Testis (tissue), 2 donors: ENCODE measurements at regions not wholly inside any gene's neighbourhood (a gene's known extent, or its start where the extent isn't known, plus 50 kb on each side); places are given as distances from the start of the nearest gene placed in this dataset.

ENCODE experiments used
- DNase-seq: peaks from one replicate; pipeline ENCODE4 v3.0.0-alpha.2; 2019
- H3K27ac ChIP-seq, 2 donors: fragments of 200-600 bp; sonication (generic); one replicate each; pipeline ENCODE4 v1.5.1; 2019
- H3K27me3 ChIP-seq: fragments of 200-600 bp; sonication (generic); one replicate; pipeline ENCODE4 v1.5.1; 2019
- H3K36me3 ChIP-seq: fragments of 200-600 bp; sonication (generic); one replicate; pipeline ENCODE4 v1.5.1; 2017; ENCODE audit warnings: low read depth; ENCODE audit errors: missing control alignments
- H3K4me1 ChIP-seq: fragments of 200-600 bp; sonication (generic); one replicate; pipeline ENCODE4 v1.5.1; 2019
- H3K4me3 ChIP-seq, 2 donors: fragments of 200-600 bp; sonication (generic); one replicate each; pipeline ENCODE4 v1.5.1; 2017 to 2019
- H3K9me3 ChIP-seq: fragments of 200-600 bp; sonication (generic); one replicate; pipeline ENCODE4 v1.5.1; 2017
- POLR2A ChIP-seq: fragments of 450-650 bp; IDR thresholded peaks from one replicate; pipeline ENCODE4 v1.6.1; 2017; ENCODE audit warnings: antibody characterized with exemption, mild to moderate bottlenecking, moderate library complexity
- WGBS, 2 donors: methylation state at CpG; one replicate each; pipeline ENCODE4 v1.1.5; 2018; 5-methylcytosine and 5-hydroxymethylcytosine counted together
- intact Hi-C: fragments of 100-400 bp; cut with DNase I; formaldehyde crosslinking; loops from one replicate; pipeline ENCODE4 v1.15.1; 2023; ENCODE audit warnings: low total_unique reads
- TF ChIP-seq, protein P1 (sequence below), 3 experiments: fragments of 450-650 bp in 2 of 3; fragments of 200-600 bp in 1 of 3; sonication (generic) in 1 of 3; IDR thresholded peaks; one replicate each; pipeline ENCODE4 v1.5.1; 2016 to 2019; ENCODE audit warnings: antibody characterized with exemption in 3 of 3, mild to moderate bottlenecking in 2 of 3, moderate library complexity in 1 of 3

DNA sequence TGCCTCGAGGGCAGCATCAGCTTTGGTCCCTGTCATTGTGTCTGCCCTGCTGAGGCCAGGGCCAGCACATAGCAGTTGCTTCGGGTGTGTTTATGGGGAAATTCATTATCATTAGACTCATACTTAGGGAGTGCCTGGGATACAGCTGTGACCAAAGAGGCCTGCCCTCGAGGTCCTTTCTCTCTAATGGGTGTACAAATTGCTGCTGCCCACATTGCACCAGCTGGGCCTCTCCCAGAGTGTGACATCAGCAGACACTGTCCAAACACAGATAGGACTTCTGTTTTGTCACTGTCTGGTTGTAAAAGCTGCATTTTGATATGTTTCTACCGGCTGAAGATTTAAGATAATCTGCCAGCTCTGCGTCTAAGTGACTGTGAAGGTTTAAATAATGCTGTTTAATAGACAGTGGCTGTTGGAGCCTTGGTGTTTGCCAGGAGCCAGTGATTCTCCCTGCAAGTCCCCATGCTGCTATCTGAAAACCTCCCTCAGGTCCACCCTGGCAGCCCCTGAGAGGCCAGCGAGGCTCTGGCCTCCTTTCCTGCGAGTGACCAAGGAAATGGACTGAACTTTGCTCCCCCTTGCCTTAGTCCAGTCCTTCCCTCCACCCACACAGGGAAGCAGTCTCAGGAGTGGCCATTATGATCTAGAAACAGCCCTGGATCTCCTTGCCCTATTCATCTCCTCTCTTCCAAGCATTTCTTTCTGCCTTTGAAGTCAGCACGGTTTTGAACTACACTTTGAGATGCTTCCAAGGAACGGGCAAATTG is 505.2 kb downstream of the TBC1D22A start:
- intact Hi-C loops, result no loop called here

DNA sequence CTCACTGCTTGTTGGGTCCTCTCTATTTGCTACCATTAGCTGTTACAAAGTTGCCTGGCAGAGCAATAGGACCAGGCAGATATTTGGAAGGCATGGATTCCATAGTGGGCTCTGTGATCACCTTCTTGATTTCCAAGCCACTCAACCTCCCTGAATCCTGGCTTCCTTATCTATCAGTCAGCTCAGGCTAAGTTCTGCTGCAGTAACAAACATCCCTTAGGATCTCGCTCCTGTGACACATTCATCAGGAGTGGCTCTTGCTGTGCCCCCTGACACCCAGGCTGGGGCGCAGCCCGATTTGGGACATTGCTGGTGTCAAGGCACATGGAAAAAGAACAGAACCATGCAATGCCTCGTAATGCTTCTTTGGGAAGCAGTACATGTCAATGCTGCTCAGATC is 503.9 kb downstream of the TBC1D22A start:
- intact Hi-C loops, result no loop called here
- WGBS, 2 donors, result 95 to 97% methylated on average over 4 of the region's 4 CpGs
- H3K4me1 ChIP-seq, result peaks cover 4% of the 10 kb centered on the region
- no peak overlapping the region for H3K4me3 ChIP-seq
- no peaks in the 10 kb centered on the region for H3K27me3 ChIP-seq
- H3K27ac ChIP-seq, result no peak overlapping the region
- H3K36me3 ChIP-seq, result no peaks in the 10 kb centered on the region
- DNase-seq, result no peak
- no peak for TF ChIP-seq POLR2A
- TF ChIP-seq, protein P1, sequence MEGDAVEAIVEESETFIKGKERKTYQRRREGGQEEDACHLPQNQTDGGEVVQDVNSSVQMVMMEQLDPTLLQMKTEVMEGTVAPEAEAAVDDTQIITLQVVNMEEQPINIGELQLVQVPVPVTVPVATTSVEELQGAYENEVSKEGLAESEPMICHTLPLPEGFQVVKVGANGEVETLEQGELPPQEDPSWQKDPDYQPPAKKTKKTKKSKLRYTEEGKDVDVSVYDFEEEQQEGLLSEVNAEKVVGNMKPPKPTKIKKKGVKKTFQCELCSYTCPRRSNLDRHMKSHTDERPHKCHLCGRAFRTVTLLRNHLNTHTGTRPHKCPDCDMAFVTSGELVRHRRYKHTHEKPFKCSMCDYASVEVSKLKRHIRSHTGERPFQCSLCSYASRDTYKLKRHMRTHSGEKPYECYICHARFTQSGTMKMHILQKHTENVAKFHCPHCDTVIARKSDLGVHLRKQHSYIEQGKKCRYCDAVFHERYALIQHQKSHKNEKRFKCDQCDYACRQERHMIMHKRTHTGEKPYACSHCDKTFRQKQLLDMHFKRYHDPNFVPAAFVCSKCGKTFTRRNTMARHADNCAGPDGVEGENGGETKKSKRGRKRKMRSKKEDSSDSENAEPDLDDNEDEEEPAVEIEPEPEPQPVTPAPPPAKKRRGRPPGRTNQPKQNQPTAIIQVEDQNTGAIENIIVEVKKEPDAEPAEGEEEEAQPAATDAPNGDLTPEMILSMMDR (IDR thresholded peaks at IDR 0.05), result no peak
- no peaks in the 10 kb centered on the region for H3K9me3 ChIP-seq

More for the DNA sequence above, 505.2 kb downstream of the TBC1D22A start:
- no peaks in the 10 kb centered on the region for H3K36me3 ChIP-seq
- no peak overlapping the region for H3K27ac ChIP-seq
- no peaks in the 10 kb centered on the region for H3K27me3 ChIP-seq
- TF ChIP-seq, protein P1 (IDR thresholded peaks at IDR 0.05), result no peak
- TF ChIP-seq POLR2A, result no peak
- no peak for DNase-seq
- 75 to 80% methylated on average over 9 of the region's 9 CpGs for WGBS, 2 donors
- H3K9me3 ChIP-seq, result no peaks in the 10 kb centered on the region
- H3K4me3 ChIP-seq, result no peak overlapping the region
- H3K4me1 ChIP-seq, result peaks cover 4% of the 10 kb centered on the region

DNA sequence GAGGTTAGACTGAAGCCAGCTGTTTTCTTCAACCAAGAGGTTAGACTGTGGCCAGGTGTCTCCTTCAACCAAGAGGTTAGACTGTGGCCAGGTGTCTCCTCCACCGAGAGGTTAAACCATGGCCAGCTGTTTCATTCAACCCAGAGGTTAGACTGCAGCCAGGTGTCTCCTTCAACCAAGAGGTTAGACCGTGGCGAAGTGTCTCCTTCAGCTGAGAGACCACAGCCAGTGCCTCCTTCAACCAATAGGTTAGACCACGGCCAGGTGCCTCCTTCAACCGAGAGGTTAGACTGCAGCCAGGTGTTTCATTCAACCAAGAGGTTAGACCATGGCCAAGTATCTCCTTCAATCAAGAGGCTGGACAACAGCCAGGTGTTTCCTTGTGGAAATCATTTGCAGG is 498.1 kb downstream of the TBC1D22A start:
- H3K4me3 ChIP-seq, result no peak overlapping the region
- TF ChIP-seq, protein P1 (IDR thresholded peaks at IDR 0.05), result no peak
- TF ChIP-seq POLR2A, result no peak
- no peaks in the 10 kb centered on the region for H3K27me3 ChIP-seq
- 75 to 80% methylated on average over 3 to 5 of the region's 5 CpGs for WGBS, 2 donors
- no peaks in the 10 kb centered on the region for H3K9me3 ChIP-seq
- H3K36me3 ChIP-seq, result no peaks in the 10 kb centered on the region
- no peak for DNase-seq
- H3K4me1 ChIP-seq, result no peaks in the 10 kb centered on the region
- intact Hi-C loops, result no loop called here
- no peak overlapping the region for H3K27ac ChIP-seq

GRCh38 chr22:47259990-47260389 is 497.5 kb downstream of the TBC1D22A start:
- Histone ChIP-seq H3K4me3 (no peak overlapping the region), H3K27me3 (no peaks in the 10 kb centered on the region), H3K9me3 (no peaks in the 10 kb centered on the region), H3K27ac (no peak overlapping the region), H3K36me3 (no peaks in the 10 kb centered on the region), H3K4me1 (no peaks in the 10 kb centered on the region)
- no peak for DNase-seq
- no peak for TF ChIP-seq POLR2A
- TF ChIP-seq, protein P1 (IDR thresholded peaks at IDR 0.05), result no peak
- intact Hi-C loops, result no loop called here
- WGBS, 2 donors, result 85 to 86% methylated on average over 5 of the region's 5 CpGs

GRCh38 chr22:47259049-47259448 is 496.6 kb downstream of the TBC1D22A start:
- no peak overlapping the region for H3K4me3 ChIP-seq
- H3K27ac ChIP-seq, result no peak overlapping the region
- WGBS, 2 donors, result 79 to 84% methylated on average over 6 of the region's 6 CpGs
- no peak for DNase-seq
- H3K27me3 ChIP-seq, result no peaks in the 10 kb centered on the region
- no peak for TF ChIP-seq POLR2A
- TF ChIP-seq, protein P1 (IDR thresholded peaks at IDR 0.05), result no peak
- no peaks in the 10 kb centered on the region for H3K9me3 ChIP-seq
- H3K36me3 ChIP-seq, result no peaks in the 10 kb centered on the region
- H3K4me1 ChIP-seq, result no peaks in the 10 kb centered on the region
- intact Hi-C loops, result no loop called here
